C4-2B (cell line): ENCODE measurements at regions not wholly inside any gene's neighbourhood (a gene's known extent, or its start where the extent isn't known, plus 50 kb on each side); places are given as distances from the start of the nearest gene placed in this dataset.

Experiments
- H3K27ac ChIP-seq: fragments of 450-650 bp; 2 replicates; pipeline ENCODE4 v1.5.1; 2017
- ZFX ChIP-seq: fragments of 450-650 bp; IDR thresholded peaks from 2 replicates; pipeline ENCODE4 v1.6.1; 2017
- TF ChIP-seq, protein P1 (sequence below): fragments of 450-650 bp; conservative IDR thresholded peaks from 2 replicates; pipeline ENCODE4 v1.5.1; 2017; ENCODE audit warnings: mild to moderate bottlenecking

DNA sequence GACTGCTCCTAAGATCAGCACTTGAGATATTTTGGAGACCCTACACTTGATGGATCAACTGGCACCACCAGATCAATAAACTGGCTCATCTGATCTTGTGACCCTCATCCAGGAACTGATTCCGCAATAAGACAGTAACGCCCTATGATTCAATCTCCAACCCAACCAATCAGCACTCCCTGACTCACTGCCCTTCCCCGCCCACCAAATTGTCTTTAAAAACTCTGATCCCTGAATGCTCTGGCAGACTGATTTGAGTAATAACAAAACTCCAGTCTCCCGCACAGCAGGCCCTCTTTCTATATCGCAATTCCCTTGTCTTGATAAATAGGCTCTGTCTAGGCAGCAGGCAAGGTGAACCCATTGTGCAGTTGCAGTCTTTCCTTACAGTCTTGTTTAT, 677.0 kb downstream of the LRRC70 start:
- TF ChIP-seq, protein P1, sequence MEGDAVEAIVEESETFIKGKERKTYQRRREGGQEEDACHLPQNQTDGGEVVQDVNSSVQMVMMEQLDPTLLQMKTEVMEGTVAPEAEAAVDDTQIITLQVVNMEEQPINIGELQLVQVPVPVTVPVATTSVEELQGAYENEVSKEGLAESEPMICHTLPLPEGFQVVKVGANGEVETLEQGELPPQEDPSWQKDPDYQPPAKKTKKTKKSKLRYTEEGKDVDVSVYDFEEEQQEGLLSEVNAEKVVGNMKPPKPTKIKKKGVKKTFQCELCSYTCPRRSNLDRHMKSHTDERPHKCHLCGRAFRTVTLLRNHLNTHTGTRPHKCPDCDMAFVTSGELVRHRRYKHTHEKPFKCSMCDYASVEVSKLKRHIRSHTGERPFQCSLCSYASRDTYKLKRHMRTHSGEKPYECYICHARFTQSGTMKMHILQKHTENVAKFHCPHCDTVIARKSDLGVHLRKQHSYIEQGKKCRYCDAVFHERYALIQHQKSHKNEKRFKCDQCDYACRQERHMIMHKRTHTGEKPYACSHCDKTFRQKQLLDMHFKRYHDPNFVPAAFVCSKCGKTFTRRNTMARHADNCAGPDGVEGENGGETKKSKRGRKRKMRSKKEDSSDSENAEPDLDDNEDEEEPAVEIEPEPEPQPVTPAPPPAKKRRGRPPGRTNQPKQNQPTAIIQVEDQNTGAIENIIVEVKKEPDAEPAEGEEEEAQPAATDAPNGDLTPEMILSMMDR: no peak
- TF ChIP-seq ZFX: no peak
- H3K27ac ChIP-seq: no peak overlapping the region

DNA sequence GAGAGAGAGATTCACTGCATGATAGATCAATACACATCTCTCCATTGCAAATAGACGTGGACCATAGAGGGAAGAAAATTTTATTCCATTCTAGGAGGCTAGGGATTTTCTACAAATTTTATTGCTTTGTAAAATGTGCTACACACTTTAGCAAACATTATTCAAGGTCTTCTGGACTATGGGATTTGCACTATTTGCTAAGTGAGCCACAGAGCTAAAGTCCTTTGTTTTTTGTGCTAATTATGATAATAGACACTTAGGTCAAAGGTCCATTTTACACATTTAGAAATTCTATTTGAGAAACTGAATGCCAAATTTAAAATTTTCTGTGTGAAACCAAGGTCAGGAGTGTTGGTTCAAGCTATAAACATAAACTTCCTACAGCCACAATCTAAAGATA, 672.3 kb downstream of the LRRC70 start:
- TF ChIP-seq ZFX: no peak
- TF ChIP-seq, protein P1: no peak
- no peak overlapping the region for H3K27ac ChIP-seq

DNA sequence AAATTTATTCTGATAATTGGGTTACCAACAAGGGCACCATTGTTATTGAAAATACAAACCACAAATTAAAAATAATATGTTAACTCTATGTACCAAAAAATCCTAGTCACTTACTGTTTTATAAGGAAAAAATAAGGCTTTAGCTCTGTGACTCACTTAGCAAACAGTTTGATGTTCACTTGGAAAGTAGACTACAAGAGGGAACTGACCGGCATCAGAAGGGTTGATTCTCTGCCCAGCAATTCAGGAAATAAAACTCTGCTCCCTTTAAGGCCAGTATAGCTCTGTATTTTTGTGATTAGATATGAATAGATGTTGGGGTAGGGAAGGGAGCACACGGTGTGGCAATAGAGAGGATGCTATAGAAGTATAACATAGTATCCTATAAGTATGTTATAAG, 671.3 kb downstream of the LRRC70 start:
- no peak overlapping the region for H3K27ac ChIP-seq
- TF ChIP-seq, protein P1: no peak
- TF ChIP-seq ZFX: no peak

DNA sequence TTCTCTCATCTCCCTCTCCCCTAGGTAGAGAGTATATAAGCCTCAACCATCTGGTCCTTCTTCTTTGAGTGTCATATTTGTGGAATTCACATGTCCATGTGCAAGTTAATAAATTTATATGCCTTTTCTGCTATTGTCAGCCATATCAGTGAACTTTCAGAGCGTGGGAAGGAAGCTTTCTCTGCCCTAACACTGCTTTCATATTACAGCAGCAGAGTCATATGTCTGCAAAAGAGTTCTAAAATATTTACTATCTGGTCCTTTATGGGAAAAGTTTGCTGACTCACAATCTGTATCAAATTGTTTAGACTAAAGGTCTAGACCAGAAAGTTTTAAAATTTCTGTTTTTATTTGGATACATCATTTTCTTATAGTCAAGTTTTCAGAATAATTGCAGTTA, 669.0 kb downstream of the LRRC70 start:
- no peak for TF ChIP-seq ZFX
- TF ChIP-seq, protein P1: no peak
- no peak overlapping the region for H3K27ac ChIP-seq

DNA sequence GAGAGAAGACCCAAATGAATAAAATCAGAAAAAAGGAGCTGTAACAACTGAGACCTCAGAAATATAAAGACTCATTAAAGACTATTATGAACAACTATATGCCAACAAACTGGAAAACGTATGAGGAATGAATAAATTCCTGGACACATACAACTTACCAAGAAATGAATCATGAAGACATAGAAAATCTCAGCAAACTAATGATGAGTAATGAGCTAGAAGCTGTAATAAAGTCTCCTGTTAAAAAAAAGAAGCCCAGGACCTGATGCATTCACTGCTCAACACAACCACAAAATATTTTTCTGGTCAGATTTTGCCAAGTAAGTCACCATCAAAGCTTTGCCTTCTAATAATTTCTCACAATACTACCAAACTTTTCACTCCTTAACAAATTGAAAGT, 666.7 kb downstream of the LRRC70 start:
- TF ChIP-seq, protein P1: no peak
- no peak for TF ChIP-seq ZFX
- no peak overlapping the region for H3K27ac ChIP-seq

DNA sequence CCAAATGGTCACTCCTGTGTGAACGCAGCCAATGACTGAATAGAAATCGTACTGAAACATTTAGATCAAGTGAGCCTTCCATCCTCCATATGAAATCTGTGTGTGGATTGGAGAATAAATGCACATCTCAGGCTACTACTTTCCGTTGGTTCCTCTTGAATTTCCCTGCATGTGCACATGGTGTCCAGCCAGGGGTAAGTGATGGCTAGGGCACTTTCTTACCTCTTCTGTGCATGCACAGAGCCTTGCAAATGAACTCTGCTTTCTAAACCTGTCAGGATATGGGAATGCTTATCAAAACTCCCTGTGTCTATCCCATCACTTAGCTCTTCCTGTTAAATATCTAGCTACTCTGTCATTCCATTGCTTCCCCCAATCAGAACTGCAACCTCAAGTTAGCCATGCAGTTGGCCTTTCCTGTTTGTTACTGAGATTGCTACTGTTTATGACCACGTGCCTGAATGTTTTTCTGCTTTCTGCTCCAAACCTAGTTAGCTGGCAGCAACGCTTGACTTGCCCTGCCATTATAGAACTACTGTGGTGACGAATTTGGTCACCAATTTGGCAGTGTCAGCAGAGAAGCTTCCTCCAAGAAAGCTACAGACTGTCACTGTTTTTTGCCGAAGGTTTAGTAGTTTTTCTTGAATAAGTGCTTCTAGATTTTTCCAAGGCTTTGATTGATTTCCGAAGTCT, 661.6 kb downstream of the LRRC70 start:
- TF ChIP-seq, protein P1: no peak
- TF ChIP-seq ZFX: no peak
- no peak overlapping the region for H3K27ac ChIP-seq

DNA sequence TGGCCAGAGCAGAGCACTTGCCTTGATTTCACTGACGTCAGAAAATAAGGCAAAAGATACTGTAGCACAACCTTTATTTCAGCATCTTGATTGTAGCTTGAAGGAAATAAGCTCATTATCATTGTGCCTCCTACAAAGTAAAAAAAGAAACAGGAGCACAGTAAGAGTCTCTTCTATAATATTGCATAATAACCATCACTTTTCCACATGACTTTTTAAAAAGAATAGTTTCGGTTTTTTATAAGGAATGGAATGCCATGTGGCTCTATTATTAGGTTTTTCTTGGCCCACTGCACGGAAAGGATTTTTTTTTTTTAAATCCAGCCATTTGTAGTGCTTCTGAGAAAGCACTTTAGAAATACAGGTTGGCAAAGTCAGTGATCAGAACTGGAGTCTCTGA, 655.3 kb downstream of the LRRC70 start:
- no peak overlapping the region for H3K27ac ChIP-seq
- no peak for TF ChIP-seq ZFX
- TF ChIP-seq, protein P1: no peak
